HG03558 (cell line): ENCODE measurements at regions not wholly inside any gene's neighbourhood (a gene's known extent, or its start where the extent isn't known, plus 50 kb on each side); places are given as distances from the start of the nearest gene placed in this dataset.

Experiments
- ATAC-seq: cut with Tn5 transposase; IDR thresholded peaks from one replicate; pipeline ENCODE4 v1.9.1; 2021; ENCODE audit warnings: moderate number of reproducible peaks; ENCODE audit not compliant: unreplicated experiment; ENCODE audit errors: extremely low read depth

DNA sequence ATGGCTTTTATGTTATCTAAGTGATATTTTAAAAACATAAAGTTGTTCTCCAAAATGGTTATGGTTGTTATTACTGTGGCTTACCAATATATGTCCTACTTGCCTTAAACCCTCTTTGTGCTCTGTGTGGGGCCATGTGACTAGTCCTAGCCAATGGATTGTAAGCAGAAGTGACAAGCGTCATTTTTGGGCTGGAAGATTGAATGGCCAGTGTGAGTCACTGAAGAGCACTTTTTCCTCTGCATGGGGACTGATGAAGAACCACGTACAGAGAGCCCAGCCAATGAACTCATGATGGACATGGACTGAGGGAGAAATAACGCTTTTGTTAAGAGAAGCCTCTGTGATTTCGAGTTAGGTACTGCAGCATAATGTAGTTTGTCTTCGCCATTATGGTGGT lies 332.7 kb downstream of the EDEM1 start:
- no peak for ATAC-seq

DNA sequence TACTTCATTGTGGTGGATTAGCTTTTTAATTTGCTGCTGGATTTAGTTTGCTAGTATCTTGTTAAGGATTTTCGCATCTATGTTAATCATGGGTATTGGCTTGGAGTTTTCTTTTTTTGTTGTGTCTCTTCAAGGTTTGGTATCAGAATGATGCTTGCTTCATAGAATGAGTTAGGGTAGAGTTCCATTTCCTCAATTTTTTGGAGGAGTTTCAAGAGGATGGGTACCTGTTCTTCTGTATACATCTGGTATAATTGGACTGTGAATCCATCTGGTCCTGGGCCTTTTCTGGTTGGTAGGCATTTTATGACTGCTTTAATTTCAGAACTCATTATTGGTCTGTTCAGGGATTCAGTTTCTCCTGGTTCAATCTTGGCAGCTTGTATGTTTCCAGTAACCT lies 335.6 kb downstream of the EDEM1 start:
- no peak for ATAC-seq

DNA sequence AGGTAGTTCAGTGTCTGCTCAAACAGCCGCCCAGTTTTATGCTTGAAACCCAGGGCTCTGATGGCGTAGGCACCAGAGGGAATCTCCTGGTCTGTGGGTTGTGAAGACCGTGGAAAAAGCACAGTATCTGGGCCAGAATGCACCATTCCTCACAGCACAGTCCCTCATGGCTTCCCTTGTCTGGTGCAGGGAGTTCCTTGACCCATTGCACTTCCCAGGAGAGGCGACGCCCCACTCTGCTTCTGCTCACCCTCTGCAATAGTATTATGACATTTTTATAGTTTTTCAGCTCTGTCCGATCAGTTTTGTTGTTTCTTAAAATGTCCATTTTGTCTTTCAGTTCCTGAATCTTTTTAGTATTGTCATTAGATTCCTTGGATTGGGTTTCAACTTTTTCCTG lies 343.5 kb downstream of the EDEM1 start:
- ATAC-seq = no peak

DNA sequence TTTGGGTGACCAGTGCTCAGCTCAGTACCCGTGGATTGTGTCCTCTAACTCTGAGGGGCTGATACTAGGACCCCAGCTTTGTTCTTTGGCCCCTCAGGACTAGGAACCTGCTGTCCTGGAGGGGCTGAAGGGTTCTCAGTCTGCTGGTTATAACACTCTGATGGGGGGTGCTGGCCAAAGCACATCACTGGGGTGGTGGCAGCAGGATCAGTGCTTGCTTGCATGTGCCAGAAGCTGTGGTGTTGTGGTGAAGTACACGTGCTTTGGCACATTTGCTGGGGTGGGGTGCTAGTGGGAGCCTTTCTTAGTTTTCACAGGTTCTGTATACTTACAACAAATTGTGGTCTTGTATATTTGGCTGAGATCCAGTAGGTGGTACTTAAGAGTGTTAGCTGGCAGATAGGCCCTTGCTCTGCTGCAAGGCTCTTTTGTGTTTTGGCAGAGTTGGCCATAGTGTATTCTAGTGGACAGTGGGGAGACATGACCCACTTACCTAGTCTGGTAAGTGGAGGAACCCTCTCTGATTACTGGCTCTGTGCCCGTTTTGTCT lies 344.3 kb downstream of the EDEM1 start:
- ATAC-seq = no peak

DNA sequence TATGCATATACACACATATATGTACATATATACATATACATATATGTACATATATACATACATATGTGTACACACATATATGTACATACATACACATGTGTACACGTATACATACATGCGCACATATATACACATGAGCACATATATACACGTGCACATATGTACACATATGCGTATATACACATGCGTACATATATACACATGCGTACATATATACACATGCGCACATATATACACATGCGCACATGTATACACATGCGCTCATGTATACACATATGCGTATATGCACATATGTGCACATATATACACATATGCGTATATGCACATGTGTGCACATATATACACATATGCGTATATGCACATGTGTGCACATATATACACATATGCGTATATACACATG lies 353.0 kb downstream of the EDEM1 start:
- ATAC-seq = no peak

DNA sequence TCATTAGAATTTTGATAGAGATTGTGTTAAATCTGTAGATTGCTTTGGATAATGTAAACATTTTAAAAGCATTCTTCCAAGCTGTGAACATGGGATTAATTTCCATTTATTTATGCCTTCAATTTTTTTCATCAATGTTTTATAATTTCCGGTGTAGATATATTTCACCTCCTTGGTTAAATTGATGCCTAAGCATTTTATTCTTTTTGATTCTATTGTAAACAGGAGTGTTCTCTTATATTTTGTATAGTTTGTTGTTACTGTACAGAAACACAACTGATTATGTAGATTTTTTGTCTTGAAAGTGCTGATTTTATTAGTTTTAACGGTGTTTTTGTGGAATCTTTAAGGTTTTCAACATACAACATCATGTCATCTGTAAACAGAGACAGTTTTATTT lies 355.0 kb downstream of the EDEM1 start:
- ATAC-seq = no peak

DNA sequence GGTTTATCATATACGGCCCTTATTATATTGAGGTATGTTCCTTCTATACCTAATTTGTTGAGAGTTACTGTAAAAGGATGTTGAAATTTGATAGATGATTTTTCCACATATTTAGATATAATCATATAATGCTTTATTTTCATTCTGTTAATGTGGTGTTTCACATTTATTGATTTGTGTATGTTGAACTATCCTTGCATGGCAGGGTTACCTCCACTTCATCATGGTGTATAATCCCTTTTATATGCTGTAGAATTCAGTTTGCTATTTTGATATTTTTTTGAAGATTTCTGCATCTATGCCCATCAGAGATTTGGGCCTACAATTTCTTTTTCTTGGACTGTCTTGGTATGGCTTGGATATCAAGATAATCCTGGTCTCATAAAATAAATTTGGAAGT lies 355.5 kb downstream of the EDEM1 start:
- no peak for ATAC-seq

DNA sequence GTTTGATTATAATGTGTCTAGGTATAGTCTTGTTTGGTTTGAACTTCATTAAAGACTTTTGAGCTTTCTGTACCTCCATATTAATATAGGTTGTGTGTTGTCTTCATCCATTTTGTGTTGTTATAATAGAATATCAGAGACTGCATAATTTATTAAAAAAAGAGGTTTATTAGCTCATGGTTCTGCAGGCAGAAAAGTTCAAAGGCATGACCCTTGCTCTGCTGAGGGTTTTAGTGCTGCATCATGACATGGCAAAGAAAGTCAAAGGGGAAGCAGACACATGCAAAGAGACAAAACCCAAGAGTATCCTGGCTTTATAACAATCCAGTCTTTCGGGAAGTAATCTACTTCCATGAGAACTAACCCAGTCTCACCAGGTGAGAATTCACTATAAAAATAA lies 358.2 kb downstream of the EDEM1 start:
- ATAC-seq = no peak

DNA sequence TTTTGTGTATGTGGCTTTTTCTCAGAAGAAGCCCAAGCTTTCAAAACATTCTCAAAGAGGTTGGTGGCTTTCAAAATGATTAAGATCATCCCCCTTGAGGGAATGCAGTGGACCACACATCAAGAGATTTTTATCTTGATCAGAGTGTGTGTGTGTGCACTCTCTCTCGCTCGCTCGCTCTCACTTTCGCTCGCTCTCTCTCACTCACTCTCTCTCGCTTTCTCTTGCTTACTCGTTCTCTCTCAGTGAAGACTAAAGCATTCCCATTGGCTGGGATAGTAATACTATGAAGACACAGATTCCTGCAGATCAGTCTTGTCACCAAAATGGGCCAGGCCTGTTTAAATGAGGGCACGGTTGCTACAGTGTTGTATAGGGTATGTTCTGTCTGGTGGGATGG lies 365.7 kb downstream of the EDEM1 start:
- no peak for ATAC-seq

DNA sequence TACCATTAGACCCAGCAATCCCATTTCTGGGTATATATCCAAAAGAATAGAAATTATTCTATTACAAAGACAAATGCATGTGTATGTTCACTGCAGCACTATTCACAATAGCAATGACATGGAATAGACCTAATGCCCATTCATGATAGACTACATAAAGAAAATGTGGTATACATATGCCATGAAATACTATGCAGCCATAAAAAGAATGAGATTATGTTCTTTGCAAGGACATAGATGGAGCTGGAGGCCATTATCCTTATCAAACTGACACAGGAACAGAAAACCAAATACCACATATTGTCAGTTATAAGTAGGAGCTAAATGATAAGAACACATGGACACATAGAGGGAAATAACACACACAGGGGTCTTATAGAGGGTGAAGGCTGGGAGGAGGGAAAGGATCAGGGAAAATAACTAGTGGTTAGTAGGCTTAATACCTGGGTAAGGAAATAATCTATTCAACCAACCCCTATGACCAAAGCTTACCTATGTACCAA lies 366.8 kb downstream of the EDEM1 start:
- ATAC-seq = no peak

DNA sequence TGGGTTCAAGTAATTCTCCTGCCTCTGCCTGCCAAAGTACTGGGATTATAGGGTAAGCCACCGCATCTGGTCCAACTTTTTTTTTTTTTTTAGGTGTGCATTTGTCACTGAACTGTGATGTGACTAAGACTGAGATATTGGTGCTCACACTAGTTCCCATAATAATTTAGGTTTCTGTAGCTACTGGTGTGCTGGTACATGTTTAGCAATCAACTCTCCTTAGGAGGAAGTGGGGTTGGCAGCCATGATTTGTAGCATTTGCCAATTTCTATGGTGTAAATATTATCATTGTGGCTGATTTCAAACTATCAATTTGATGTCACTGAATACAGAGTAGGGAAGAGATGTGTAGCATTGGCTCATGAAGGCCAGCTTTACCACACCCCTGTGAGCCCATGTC lies 372.7 kb downstream of the EDEM1 start:
- no peak for ATAC-seq

DNA sequence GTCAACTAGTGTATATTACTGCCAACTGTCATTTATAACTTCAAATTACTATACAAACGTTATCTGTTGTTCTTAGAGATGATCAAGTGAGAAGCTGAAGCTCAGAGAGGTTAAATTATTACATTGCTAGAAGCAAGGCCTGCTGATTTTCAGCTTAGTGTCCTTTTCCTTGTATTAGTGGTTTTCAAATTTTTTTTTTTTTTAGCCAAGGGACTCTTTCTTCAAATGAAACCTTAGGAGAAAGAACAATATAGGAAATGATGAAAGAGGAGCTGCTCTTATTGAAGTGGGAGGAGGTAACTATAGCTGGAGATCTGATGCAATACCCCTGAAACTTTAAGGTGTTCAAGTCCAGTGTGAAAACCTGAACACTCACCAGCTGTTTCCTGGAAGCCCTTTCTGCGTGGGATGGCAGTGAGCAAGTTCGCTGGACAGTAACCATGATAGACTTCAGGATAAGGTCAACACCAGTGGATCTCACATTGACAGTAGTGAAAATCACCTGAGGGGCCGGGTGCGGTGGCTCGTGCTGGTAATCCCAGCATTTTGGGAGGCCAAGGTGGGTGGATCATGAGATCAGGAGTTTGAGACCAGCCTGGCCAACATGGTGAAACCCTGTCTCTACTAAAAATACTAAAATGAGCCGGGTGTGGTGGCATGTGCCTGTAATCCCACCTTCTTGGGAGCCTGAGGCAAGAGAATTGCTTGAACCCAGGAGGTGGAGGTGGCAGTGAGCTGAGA lies 376.2 kb downstream of the EDEM1 start:
- ATAC-seq = no peak

DNA sequence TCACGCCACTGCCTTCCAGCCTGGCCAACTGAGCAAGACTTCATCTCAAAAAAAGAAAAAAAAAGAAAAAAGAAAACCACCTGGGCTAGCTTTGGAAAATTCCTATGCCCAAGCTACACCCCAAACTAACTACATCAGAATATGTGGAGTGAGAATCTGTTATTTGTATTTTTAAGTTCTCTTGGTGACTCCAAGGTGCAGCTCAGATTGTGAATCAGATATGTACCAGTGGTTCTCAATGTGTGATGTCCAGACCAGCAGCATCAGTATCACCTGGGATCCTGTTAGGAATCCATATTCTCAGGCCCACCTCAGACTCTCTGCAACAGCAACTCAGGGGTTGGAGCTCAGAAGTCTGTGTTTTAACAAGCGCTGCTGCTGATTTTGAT lies 376.8 kb downstream of the EDEM1 start:
- no peak for ATAC-seq

DNA sequence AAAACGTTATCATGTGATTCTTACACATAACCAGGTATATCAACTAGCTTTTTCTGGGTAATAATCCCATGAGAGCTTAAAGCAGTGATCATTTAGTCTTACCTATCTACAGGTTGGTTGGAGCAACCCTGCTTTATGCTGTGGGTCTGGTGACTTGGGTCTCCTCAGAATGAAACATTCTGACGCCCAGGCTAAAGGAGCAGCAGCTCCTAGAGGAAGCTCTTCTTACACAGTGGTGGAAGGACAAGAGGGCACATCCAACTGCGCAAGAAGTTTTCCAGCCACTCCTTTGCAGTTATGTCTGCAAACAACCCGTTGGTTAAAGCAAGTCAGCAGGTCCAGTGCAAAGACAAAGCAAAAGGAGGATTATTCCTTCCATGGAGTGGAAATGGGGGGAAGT lies 377.5 kb downstream of the EDEM1 start:
- no peak for ATAC-seq

DNA sequence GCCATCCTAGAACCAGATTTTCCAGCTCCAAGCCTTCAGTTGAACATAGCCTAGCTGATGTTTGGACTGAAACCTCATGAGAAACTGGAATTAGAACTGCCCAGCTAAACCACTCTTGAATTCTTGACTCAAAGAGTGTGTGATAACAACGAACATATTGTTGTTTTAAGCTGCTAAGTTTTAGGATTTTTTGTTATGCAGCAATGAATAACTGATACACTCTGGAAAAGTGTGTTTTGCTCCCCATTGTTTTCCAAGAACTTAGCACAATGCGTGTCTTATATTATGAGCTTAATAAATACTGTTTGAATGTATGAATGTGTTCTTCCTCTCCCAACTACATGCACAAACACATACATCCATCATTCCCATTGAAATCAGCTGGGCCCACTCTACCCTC lies 379.6 kb downstream of the EDEM1 start:
- ATAC-seq = no peak

DNA sequence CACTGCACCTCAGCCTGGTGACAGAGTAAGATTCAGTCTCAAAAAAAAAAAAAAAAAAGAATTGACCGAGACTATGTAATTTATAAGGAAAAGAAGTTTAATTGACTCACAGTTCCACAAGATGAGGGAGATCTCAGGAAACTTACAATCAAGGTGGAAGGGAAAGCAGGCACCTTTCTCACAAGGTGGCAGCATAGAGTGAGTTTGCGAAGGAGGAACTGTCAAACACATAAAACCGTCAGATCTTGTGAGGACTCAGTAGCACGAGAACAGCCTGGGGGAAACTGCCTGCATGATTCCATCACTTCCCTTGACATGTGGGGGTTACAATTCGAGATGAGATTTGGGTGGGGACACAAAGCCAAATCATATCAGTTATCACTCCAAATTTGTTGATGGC lies 380.9 kb downstream of the EDEM1 start:
- ATAC-seq = no peak

DNA sequence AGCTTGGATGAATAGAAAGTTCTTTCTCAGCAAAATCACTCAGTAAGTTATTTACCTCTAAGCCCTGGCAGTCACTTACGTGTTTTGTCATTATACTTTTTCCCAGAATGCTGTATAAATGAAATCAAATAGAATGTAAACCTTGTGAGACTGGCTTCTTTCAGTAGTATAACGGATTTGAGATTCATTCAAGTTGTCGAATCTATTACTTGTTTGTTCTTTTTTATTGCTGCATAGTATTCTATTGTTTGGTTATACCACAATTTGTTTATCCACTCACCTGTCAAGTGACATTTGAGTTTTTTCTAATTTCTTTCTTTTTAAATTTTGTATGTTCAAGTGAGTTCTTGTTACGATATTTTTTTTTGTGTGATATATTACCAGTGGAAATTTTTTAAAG lies 381.6 kb downstream of the EDEM1 start:
- ATAC-seq = no peak

DNA sequence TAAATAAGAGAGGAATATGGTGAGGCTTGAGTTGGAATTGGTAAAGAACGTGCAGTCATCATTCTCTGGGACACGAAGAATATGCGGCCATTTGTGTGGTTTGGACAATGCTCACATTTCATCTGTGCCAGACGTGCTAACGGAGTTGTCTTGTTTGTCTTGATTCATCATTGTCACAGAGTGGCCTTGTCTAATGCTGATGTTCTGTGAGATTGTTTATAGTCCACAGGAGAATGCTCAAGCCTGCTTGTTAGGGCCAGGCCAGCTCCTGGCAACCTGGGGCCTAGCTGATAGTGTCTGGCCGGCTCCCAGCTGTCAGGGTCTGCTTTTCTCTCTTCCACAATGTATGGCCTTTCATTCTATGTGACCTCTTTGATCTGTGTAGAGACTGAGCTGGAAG lies 384.7 kb downstream of the EDEM1 start:
- no peak for ATAC-seq

DNA sequence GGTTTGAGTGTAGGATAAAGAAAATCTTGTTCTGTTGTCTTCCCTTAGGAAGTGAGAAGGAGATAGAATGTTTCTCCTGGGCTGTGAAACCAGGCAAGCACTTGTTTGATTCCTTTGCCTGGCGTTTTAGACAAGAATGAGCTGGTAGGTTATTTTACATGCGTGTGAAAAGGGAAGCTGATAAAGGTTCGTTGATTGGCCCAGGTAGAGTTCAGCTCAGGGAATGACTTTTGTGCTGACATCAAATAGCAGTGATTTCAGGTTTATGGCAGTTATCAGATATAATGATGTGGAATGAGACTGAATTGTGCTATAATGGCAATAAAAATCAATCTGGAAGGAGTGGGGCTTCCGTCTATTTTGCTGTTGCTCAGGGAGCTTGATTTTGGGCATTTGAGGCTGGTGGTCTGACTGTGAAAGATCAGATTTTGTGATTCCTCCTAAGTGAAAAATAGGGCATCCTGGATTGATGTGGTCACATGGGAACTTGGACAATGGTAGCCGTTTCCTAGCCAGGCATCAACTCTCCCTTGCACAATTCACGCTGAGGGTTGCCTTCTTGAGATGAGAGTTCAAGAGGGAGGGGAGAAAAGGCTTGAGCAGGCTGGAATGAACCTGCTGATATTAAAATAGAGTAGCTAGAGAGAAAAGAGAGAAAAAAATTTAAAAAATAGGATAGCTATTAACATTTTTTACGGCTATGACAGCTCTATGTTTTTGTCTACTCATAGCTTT lies 388.9 kb downstream of the EDEM1 start:
- no peak for ATAC-seq

DNA sequence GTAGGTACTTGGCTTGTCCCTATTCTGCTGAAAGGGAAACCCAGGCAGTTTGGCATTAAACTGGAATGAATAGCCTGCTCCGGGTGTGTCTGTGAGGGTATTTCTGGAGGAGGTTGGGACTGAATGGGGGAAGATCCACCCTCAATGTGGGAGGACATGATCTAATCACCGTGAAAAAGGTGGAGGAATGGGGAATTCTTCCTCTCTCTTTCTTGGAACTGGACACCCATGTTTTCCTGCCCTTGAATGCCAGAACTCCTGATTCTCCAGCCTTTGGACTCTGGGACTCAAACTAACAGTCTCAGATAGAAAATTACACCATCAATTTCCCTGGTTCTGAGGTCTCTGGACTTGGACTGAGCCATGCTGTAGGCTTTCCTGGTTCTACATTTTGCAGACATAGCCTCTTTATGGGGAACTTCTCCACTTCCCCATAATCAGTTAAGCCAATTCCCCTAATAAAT lies 391.7 kb downstream of the EDEM1 start:
- ATAC-seq = no peak

DNA sequence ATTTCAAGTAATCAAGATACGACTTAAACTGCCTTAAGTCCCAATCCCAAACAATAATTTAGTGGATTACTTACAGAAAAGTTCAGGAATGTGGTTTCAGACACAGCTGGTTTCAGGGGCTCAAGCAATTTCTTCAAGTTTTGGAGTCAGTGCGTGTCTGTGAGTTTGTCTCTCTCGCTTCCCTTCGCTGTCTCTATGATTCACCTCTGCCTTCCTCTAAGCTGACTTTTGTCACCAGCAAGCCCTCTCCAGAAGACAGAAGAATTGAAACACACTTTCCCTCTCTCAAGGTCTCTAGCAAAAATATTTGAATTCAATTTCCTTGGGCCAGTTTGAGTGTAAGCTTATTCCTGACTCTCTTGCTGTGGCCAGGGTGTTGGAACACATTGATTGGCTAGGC lies 392.4 kb downstream of the EDEM1 start:
- ATAC-seq = no peak

DNA sequence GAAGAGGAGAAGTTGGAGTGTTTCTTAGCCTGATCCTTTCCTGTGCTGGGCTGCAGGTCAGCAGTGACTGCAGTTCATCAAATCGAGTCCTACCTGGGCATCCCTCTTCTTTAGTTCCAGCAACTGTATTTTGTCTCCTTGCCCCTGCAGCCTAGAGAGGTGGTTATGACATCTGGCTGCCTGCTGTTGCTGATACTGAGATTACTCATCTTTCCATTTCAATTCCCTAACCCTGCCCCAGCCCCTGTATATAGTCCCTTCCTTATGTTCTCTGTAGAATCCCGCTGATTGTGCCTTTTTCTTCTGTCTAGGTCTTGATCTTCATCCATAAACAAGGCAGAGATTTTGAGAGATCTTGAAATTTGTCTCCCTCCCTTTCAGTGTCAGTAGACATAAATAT lies 393.3 kb downstream of the EDEM1 start:
- ATAC-seq = no peak
